Anterior cingulate cortex (tissue), 58 donors: ENCODE measurements at regions not wholly inside any gene's neighbourhood (a gene's known extent, or its start where the extent isn't known, plus 50 kb on each side); places are given as distances from the start of the nearest gene placed in this dataset.
"Not testable (repeated sequence)": the region's sequence is repeated elsewhere in the genome, so short reads cannot be mapped to it uniquely, and the experiment has no call there.

Experiments used
- DNase-seq, 58 donors: peaks; one replicate each; lab custom pipeline; 2025; lab: John Stamatoyannopoulos, UW

DNA sequence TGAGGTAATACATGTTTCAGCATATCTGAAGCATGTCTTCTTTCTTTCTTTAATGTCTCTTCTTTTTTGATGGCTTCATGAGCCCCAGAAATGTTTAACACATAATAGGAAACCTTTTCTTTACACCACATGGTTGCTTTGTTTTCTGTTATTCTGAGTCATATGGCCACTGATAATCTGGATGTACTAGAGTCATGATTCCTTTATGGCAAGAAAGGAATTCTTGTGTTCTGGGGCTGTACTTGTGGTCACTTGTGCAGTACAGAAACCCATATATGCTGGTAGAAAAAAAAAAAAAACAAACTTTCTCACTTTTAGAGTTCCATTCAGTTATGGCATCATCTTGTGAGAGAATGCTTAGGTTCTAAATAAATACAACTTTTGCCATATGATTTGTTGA is 1669.3 kb upstream of the CDH9 start:
- DNase-seq: no peak

GRCh38 chr5:28703651-28704260 is 1665.4 kb upstream of the CDH9 start:
- no peak for DNase-seq

GRCh38 chr5:28691526-28691925 is 1653.1 kb upstream of the CDH9 start:
- no peak for DNase-seq

- DNase-seq: no peak
These were observed 1647.4 kb upstream of the CDH9 start for GRCh38 chr5:28685794-28686193.

DNA sequence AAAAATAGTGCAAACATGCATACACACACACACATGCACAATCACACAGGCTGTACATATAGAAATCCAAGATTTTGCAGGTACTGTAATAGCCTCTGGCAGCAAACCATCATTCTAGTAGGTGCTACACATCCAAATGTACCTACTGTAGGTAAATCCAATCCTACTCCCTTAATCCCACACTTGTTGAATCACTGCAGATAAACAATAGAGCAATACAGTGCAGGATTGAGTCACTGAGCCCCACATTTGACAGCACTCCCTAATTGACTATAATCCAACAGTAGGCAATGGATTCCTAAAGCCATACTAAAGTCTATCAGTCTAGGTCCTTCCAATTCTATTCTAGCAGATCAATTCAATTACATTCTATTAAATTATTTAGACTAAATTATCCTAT is 1640.5 kb upstream of the CDH9 start:
- no peak for DNase-seq

DNA sequence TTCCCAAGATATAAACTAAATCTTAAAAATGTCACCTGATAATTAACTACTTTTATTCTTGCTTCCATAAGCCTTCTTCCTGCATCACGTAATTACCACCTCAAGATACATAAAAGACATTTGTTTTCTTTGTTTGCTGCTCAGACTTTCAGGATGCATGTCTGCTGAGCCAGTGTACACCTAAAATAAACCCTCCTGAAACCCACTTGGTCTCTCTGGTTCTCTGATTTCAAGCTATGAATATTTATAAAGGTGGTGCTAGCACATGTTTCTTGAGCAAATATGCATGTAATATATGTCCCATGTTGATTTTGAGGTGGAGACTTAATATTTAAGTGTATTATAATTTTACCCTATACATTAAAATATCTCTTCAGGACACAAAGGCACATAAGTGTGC is 1627.7 kb upstream of the CDH9 start:
- no peak for DNase-seq

DNA sequence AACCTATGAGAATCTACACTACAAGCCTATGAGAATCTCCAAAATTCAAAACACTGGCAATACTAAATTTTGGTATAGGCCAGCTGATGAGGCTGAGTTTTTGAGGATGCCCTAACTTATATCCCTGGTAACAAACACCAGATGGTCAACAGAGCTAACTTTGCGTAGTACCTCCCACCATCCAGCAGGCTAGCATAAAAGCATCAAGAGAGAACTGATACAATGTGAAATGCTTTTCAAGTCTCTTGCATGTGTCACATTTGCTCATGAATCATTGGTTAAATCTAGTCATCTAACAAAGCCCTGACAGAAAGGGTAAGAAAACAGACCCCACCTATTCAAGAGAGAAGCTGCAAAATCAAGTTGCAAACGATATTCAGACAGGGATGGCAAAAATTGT is 1609.7 kb upstream of the CDH9 start:
- DNase-seq: peak in 3 of 58 donors; percentile 1 to 5 (median 2)

GRCh38 chr5:28632607-28633006 is 1594.2 kb upstream of the CDH9 start:
- DNase-seq: no peak

DNA sequence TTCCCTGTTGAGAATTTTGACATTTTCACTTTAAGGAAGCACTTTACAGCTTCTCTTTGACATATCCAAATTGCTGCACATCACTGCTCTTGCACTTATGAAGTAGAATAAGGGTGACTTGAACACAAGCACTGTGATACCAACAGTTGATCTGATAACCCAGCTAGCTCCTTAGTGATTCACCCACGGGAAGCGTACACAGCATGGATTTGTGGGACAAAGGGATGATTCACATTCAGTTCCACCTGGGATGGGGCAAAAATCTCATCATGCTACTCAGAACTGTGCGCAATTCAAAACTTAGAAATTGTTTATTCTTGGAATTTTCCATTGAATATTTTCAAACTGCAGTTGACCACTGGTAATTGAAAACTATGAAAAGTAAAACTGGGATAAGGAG is 1565.5 kb upstream of the CDH9 start:
- DNase-seq: no peak

DNA sequence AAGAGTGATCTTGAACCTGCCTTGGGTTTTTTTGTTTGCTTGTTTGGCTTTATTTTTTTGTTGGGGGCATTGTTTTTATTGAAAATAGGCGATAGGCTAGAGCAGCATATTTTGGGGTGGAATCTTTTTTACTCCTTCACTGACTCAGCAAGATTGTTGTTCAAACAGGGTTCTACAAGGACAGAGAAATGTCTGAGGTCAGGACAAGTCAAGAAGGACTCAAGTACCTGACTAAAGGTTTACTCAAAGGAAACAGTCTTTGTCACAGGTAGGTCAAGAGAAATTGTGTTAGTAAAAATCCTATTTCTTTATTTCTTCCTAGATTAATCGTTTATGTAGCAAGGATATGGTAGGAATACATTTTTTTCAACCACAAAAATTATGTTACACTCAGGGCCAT is 1564.0 kb upstream of the CDH9 start:
- DNase-seq: no peak

GRCh38 chr5:28596707-28597106 is 1558.3 kb upstream of the CDH9 start:
- not testable (repeated sequence) for DNase-seq

DNA sequence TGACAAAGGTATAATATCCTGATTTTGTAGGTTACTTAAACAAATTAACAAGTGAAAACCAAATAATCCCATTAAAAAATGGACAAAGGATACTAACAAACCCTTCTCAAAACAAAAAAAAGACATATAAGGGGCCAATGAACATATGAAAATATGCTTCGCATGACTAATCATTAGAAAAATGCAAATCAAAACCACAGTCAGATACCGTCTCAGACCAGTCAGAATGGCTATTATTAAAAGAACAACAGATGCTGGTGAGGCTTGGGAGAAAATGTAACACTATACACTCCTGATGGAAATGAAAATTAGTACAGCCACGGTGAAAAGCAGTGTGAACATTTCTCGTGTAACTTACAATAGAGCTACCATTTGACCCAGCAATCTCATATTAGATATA is 1542.2 kb upstream of the CDH9 start:
- DNase-seq: no peak

DNA sequence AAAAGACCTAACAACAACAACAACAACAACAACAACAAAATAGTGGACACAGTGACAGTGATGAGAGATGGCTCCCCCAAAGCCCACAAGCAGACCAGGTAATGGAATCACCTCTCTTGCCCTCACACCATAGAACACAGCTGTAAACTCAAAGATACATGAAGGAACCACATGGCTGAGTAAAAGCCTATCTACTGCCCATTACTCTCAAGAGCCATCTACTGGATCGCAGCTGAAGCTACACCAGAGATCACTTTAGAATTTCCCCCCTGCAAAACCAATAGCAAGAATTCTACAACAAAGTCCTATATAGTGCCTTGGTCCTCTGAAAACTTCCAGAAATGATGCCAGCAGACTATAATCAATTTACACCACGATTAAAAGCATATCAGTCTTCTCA is 1537.6 kb upstream of the CDH9 start:
- DNase-seq: no peak

DNA sequence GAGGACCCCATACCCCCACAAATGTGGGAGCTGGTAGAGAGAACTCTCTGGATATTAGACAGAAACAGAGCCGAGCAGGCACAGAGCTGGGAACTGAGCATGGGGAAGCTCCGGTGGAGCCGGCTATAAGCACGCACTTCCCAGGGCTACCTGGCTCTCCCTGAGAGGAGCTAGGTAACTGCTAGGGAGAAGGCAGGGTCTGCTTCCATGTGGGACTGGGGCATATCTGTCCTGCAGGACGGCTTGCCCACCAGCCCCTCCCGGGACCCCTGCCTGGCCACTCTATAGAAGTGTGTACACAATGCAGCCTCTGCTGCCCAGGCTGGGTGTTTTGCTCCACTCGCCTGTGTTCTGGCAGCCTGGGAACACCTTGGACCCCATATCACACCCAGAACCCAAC is 1537.0 kb upstream of the CDH9 start:
- no peak for DNase-seq

DNA sequence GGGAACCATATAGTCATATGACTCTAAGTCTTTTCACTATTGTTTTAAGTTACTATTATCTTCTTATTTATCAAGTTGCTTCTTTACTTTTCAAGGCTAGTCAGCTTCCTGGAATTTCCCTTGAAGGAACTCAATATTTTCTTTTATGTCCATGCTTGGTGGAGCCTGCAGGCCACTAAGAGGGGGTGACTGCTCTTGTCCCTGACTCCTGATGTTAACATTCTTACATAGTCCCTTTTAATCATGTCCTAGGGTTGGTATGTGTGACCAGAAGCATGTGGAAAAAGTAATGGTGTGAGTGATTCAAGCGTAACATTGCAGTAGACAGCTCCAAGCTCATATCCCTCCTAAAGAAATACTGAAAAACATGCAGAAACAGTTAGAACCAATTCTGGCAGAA is 1536.2 kb upstream of the CDH9 start:
- no peak for DNase-seq

DNA sequence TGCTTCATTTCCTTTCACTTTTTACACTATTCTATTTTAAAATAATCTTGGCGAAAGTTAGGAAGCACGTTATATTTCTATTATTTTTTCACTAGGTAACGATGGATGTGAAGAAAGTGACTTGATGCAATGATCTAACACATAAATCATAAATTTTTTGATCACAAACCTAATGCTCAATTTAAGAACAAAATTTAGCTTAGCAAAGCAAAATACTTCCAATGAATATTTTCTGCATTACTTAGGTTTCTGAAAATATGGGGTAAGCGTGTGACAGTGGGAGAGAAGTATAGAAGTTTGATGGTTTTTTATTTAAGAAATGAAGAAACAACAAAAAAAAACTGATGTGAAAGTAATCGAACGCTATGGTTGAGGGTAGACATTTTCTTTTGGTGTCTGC is 1528.7 kb upstream of the CDH9 start:
- no peak for DNase-seq

GRCh38 chr5:28561522-28561921 is 1523.1 kb upstream of the CDH9 start:
- no peak for DNase-seq

DNA sequence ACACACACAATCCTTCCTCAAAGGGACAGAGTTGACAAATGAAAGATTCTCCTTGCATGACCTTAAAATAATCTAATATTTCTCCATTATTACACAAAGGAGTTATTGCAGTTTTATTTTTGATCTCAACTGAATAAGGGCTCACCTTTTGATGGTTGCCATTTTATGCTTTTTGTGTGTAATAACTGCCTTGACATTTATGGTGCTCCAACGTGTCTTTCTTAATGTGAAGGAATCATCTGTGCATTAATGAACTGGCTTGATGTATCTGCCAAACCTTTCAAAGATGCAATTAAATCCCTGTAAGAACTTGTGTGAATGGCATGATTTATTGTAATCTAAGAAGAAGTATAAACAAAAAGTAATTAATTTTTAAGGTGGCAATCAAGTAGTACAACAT is 1519.8 kb upstream of the CDH9 start:
- no peak for DNase-seq

DNA sequence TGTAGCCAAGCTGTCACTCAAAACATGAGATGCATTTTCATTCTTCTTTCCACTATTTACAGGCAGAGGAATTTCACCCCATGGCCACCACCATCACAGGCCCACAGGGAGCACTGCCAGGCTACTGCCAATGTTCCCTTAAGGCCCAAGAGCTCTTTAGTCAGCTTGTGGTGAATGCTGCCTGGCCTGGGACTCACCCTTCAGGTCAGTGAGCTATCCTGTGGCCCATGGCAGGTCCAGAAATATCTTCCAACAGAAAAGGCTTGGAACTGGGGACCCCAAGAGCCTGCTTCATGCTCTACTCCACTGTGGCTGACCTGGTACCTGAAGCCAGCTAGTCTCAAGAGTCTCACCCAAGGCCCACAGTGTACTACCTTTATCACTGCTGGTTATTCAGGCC is 1518.7 kb upstream of the CDH9 start:
- DNase-seq: no peak

- DNase-seq: no peak
These were observed 1511.2 kb upstream of the CDH9 start for GRCh38 chr5:28549588-28549987.

- DNase-seq: no peak
These were observed 1510.5 kb upstream of the CDH9 start for GRCh38 chr5:28548856-28549255.

- DNase-seq: no peak
These were observed 1506.1 kb upstream of the CDH9 start for GRCh38 chr5:28544501-28544900.

- DNase-seq: no peak
These were observed 1505.2 kb upstream of the CDH9 start for GRCh38 chr5:28543473-28544098.
